ENCODE measurements at regions not wholly inside any gene's neighbourhood (a gene's known extent, or its start where the extent isn't known, plus 50 kb on each side); places are given as distances from the start of the nearest gene placed in this dataset.

- H3T11ph ChIP-seq (ENCODE audit: low read length), result no peak overlapping the region
- no peak overlapping the region for H2BK15ac ChIP-seq (ENCODE audit: low read depth, low read length)
- H4K91ac ChIP-seq (ENCODE audit: insufficient read length, low read depth, low read length), result no peak overlapping the region
Observed at GRCh38 chr21:35376406-35377135, 327.5 kb upstream of the RUNX1 start.

More at GRCh38 chr21:35376406-35377135, 327.5 kb upstream of the RUNX1 start:
- no peaks in the 10 kb centered on the region for H3K23me2 ChIP-seq (ENCODE audit: insufficient read length, low read depth, low read length, poor library complexity, severe bottlenecking)
- H3K4me1 ChIP-seq (ENCODE audit: insufficient read depth, low read length), result no peaks in the 10 kb centered on the region
- no peaks in the 10 kb centered on the region for H3K27me3 ChIP-seq (ENCODE audit: insufficient read depth, low read length)
- no peak overlapping the region for H2AK5ac ChIP-seq (ENCODE audit: insufficient read length, low read length)
- H2BK5ac ChIP-seq (ENCODE audit: insufficient read length, low read length), result no peak overlapping the region
- H2BK20ac ChIP-seq (ENCODE audit: low read depth, low read length, poor library complexity, severe bottlenecking), result no peak overlapping the region
- no peak overlapping the region for H3K56ac ChIP-seq (ENCODE audit: insufficient read length, low read depth, low read length)
- no peak overlapping the region for H3K14ac ChIP-seq (ENCODE audit: insufficient read depth, low read length)
- H3K79me1 ChIP-seq (ENCODE audit: insufficient read depth, low read depth, low read length, poor library complexity, severe bottlenecking), result no peaks in the 10 kb centered on the region
- H3K4me1 Mint-ChIP-seq, result peaks cover 1% of the 10 kb centered on the region in 2 experiments; a peak in 2 of 4 replicates
- H2AFZ ChIP-seq (ENCODE audit: low read length), result no peak overlapping the region
- H3K9ac ChIP-seq (ENCODE audit: extremely low read depth, insufficient read length, low read length), result no peak overlapping the region
- no peak overlapping the region for H2BK120ac ChIP-seq (ENCODE audit: low read depth, low read length, poor library complexity, severe bottlenecking)
- H3K27me3 Mint-ChIP-seq (ENCODE audit: low read depth), result no peaks in the 10 kb centered on the region
- no peaks in the 10 kb centered on the region for H3K9me3 ChIP-seq (ENCODE audit: control insufficient read depth, low read depth, low read length)
- H3K27ac Mint-ChIP-seq, result no peak overlapping the region
- no peak overlapping the region for H3K23ac ChIP-seq (ENCODE audit: insufficient read length, low read depth, low read length)
- TF ChIP-seq CTCF (conservative IDR thresholded peaks at IDR 0.05), result no peak
- H3K27ac ChIP-seq (ENCODE audit: insufficient read length, low read depth, low read length), result no peak overlapping the region
- no peak overlapping the region for H3K18ac ChIP-seq (ENCODE audit: insufficient read length, low read depth, low read length)
- H3K4me3 Mint-ChIP-seq, result no peak overlapping the region
- no peaks in the 10 kb centered on the region; a peak in 1 of 7 replicates for H3K36me3 Mint-ChIP-seq (ENCODE audit: insufficient read depth in 1 of 3, low read depth in 3 of 3)
- H3K9me3 Mint-ChIP-seq, result no peaks in the 10 kb centered on the region; a peak in 2 of 5 replicates
- H4K20me1 ChIP-seq (ENCODE audit: control insufficient read depth, insufficient read depth, insufficient read length), result no peaks in the 10 kb centered on the region
- H3K4ac ChIP-seq (ENCODE audit: low read depth, low read length), result no peak overlapping the region
- DNase-seq, result no peak
- H4K8ac ChIP-seq (replicated peaks; ENCODE audit: insufficient read length, low read depth, low read length), result no peak overlapping the region
- H4K5ac ChIP-seq (ENCODE audit: insufficient read length, low read depth, low read length), result no peak overlapping the region
- no peak overlapping the region for H2BK12ac ChIP-seq (ENCODE audit: insufficient read length, low read depth, low read length)
- no peaks in the 10 kb centered on the region for H3K79me2 ChIP-seq (ENCODE audit: insufficient read depth, low read length)
- no peak overlapping the region for H3K4me2 ChIP-seq (ENCODE audit: insufficient read depth, insufficient read length, low read length)
- WGBS (ENCODE audit: extremely low coverage, insufficient read length, low lambda C conversion rate), result no CpG with 5 or more reads among the region's 7 CpGs

Data from H9 (cell line).